Liver (tissue), 8 donors: ENCODE measurements at regions not wholly inside any gene's neighbourhood (a gene's known extent, or its start where the extent isn't known, plus 50 kb on each side); places are given as distances from the start of the nearest gene placed in this dataset.

Source experiments
- DNase-seq: peaks from one replicate; pipeline ENCODE4 v3.0.0-alpha.2; 2017; ENCODE audit warnings: low spot score
- H3K27ac ChIP-seq, 2 donors: one replicate each; pipeline ENCODE4 v1.7.0; 2013; ENCODE audit warnings: inconsistent platforms in 2 of 2, low read length in 2 of 2, control low read depth in 1 of 2, low read depth in 1 of 2, mild to moderate bottlenecking in 1 of 2
- H3K27me3 ChIP-seq, 4 donors: one replicate each; pipeline versions ENCODE4 v1.6.1 to v1.7.0; 2013; ENCODE audit warnings: low read length in 3 of 4, inconsistent platforms in 1 of 4, mild to moderate bottlenecking in 1 of 4, moderate library complexity in 1 of 4; ENCODE audit not compliant: control insufficient read depth in 4 of 4, insufficient read depth in 4 of 4
- H3K36me3 ChIP-seq, 4 donors: one replicate each; pipeline versions ENCODE4 v1.6.1 to v1.7.0; 2013; ENCODE audit warnings: low read length in 3 of 4, mild to moderate bottlenecking in 3 of 4, low read depth in 1 of 4, moderate library complexity in 1 of 4; ENCODE audit not compliant: control insufficient read depth in 4 of 4, insufficient read depth in 3 of 4
- H3K4me1 ChIP-seq, 4 donors: one replicate each; pipeline versions ENCODE4 v1.6.1 to v1.7.0; 2013; ENCODE audit warnings: low read length in 3 of 4, mild to moderate bottlenecking in 3 of 4, moderate library complexity in 1 of 4; ENCODE audit not compliant: control insufficient read depth in 4 of 4, insufficient read depth in 4 of 4
- H3K4me3 ChIP-seq, 3 donors: one replicate each; pipeline versions ENCODE4 v1.6.1 to v1.7.0; 2013; ENCODE audit warnings: low read length in 3 of 3, control low read depth in 1 of 3, low read depth in 1 of 3, mild to moderate bottlenecking in 1 of 3
- H3K9ac ChIP-seq, 2 donors: one replicate each; pipeline ENCODE4 v1.7.0; 2013; ENCODE audit warnings: low read length in 2 of 2, mild to moderate bottlenecking in 2 of 2, moderate library complexity in 2 of 2, control low read depth in 1 of 2, low read depth in 1 of 2
- H3K9me3 ChIP-seq, 4 donors: one replicate each; pipeline versions ENCODE4 v1.6.1 to v1.7.0; 2013; ENCODE audit warnings: low read length in 3 of 4; ENCODE audit not compliant: control insufficient read depth in 4 of 4
- ATF3 ChIP-seq: IDR thresholded peaks from 2 replicates; pipeline ENCODE4 v1.6.1; 2016; ENCODE audit warnings: antibody characterized with exemption
- CTCF ChIP-seq: fragments of 150-350 bp; IDR thresholded peaks from 2 replicates; pipeline ENCODE4 v1.5.1; 2017; ENCODE audit warnings: improper control_type of control experiment, low read depth, low read length; ENCODE audit not compliant: missing input control
- FOXA1 ChIP-seq: IDR thresholded peaks from 2 replicates; pipeline ENCODE4 v1.6.1; 2016; ENCODE audit warnings: antibody characterized with exemption
- FOXA2 ChIP-seq: IDR thresholded peaks from 2 replicates; pipeline ENCODE4 v1.6.1; 2016; ENCODE audit warnings: antibody characterized with exemption
- GABPA ChIP-seq, 2 donors: IDR thresholded peaks in 1 of 2; conservative IDR thresholded peaks in 1 of 2; 2 replicates each; pipeline ENCODE4 v1.6.1; 2016; ENCODE audit warnings: antibody characterized with exemption in 2 of 2, mild to moderate bottlenecking in 1 of 2, moderate library complexity in 1 of 2
- HNF4G ChIP-seq: IDR thresholded peaks from 2 replicates; pipeline ENCODE4 v1.6.1; 2016; ENCODE audit warnings: antibody characterized with exemption
- JUND ChIP-seq, 2 donors: IDR thresholded peaks; 2 replicates each; pipeline ENCODE4 v1.6.1; 2016; ENCODE audit warnings: antibody characterized with exemption in 2 of 2
- RAD21 ChIP-seq, 2 donors: IDR thresholded peaks; 2 replicates each; pipeline ENCODE4 v1.6.1; 2016; ENCODE audit warnings: antibody characterized with exemption in 2 of 2, mild to moderate bottlenecking in 2 of 2
- RXRA ChIP-seq, 2 donors: IDR thresholded peaks; 2 replicates each; pipeline ENCODE4 v1.6.1; 2017 to 2018; ENCODE audit warnings: antibody characterized with exemption in 2 of 2, mild to moderate bottlenecking in 1 of 2
- SP1 ChIP-seq: IDR thresholded peaks from 2 replicates; pipeline ENCODE4 v1.6.1; 2018; ENCODE audit warnings: antibody characterized with exemption, mild to moderate bottlenecking
- YY1 ChIP-seq: IDR thresholded peaks from 2 replicates; pipeline ENCODE4 v1.6.1; 2016; ENCODE audit warnings: antibody characterized with exemption, mild to moderate bottlenecking
- ZBTB33 ChIP-seq: IDR thresholded peaks from 2 replicates; pipeline ENCODE4 v1.6.1; 2016; ENCODE audit warnings: antibody characterized with exemption
- whole genome bisulfite sequencing: extraction: QIAGEN DNeasy Blood & Tissue Kit; methylation state at CpG from one replicate; pipeline ENCODE4 v1.1.7; 2013; 5-methylcytosine and 5-hydroxymethylcytosine counted together
- TF ChIP-seq, protein P1 (sequence below): IDR thresholded peaks from 2 replicates; pipeline ENCODE4 v1.6.1; 2016; ENCODE audit warnings: antibody characterized with exemption, mild to moderate bottlenecking
- donor health status: healthy.
- donor health status: healthy.
- donor health status: healthy.
- donor health status: healthy.
- donor health status: healthy.

- no peak overlapping the region for H3K27ac ChIP-seq
- no peak for DNase-seq
- H3K4me3 ChIP-seq = no peak overlapping the region
- 91% methylated on average over 11 of the region's 11 CpGs for WGBS
- H3K9me3 ChIP-seq = no peaks in the 10 kb centered on the region
- no peak overlapping the region for H3K9ac ChIP-seq
- H3K27me3 ChIP-seq = no peaks in the 10 kb centered on the region
- no peaks in the 10 kb centered on the region for H3K36me3 ChIP-seq
- TF ChIP-seq RXRA (IDR thresholded peaks at IDR 0.05) (no peak), HNF4G (no peak), FOXA2 (no peak)
- no peaks in the 10 kb centered on the region for H3K4me1 ChIP-seq
Measured at GRCh38 chr3:13167064-13167743, 94.0 kb upstream of the IQSEC1 start.

GRCh38 chr3:13166243-13167063, 93.2 kb upstream of the IQSEC1 start:
- no peak overlapping the region for H3K4me3 ChIP-seq
- no peaks in the 10 kb centered on the region for H3K36me3 ChIP-seq
- 89% methylated on average over 13 of the region's 13 CpGs for WGBS
- TF ChIP-seq, protein P1, sequence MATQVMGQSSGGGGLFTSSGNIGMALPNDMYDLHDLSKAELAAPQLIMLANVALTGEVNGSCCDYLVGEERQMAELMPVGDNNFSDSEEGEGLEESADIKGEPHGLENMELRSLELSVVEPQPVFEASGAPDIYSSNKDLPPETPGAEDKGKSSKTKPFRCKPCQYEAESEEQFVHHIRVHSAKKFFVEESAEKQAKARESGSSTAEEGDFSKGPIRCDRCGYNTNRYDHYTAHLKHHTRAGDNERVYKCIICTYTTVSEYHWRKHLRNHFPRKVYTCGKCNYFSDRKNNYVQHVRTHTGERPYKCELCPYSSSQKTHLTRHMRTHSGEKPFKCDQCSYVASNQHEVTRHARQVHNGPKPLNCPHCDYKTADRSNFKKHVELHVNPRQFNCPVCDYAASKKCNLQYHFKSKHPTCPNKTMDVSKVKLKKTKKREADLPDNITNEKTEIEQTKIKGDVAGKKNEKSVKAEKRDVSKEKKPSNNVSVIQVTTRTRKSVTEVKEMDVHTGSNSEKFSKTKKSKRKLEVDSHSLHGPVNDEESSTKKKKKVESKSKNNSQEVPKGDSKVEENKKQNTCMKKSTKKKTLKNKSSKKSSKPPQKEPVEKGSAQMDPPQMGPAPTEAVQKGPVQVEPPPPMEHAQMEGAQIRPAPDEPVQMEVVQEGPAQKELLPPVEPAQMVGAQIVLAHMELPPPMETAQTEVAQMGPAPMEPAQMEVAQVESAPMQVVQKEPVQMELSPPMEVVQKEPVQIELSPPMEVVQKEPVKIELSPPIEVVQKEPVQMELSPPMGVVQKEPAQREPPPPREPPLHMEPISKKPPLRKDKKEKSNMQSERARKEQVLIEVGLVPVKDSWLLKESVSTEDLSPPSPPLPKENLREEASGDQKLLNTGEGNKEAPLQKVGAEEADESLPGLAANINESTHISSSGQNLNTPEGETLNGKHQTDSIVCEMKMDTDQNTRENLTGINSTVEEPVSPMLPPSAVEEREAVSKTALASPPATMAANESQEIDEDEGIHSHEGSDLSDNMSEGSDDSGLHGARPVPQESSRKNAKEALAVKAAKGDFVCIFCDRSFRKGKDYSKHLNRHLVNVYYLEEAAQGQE = no peak
- no peak for TF ChIP-seq ATF3
- no peak for TF ChIP-seq SP1
- no peak for TF ChIP-seq RXRA (IDR thresholded peaks at IDR 0.05)
- no peak for TF ChIP-seq RAD21 (IDR thresholded peaks at IDR 0.05)
- no peak for TF ChIP-seq FOXA1
- no peaks in the 10 kb centered on the region for H3K27me3 ChIP-seq
- no peaks in the 10 kb centered on the region for H3K9me3 ChIP-seq
- H3K9ac ChIP-seq = no peak overlapping the region
- H3K27ac ChIP-seq = no peak overlapping the region
- no peaks in the 10 kb centered on the region for H3K4me1 ChIP-seq
- DNase-seq = no peak

DNA sequence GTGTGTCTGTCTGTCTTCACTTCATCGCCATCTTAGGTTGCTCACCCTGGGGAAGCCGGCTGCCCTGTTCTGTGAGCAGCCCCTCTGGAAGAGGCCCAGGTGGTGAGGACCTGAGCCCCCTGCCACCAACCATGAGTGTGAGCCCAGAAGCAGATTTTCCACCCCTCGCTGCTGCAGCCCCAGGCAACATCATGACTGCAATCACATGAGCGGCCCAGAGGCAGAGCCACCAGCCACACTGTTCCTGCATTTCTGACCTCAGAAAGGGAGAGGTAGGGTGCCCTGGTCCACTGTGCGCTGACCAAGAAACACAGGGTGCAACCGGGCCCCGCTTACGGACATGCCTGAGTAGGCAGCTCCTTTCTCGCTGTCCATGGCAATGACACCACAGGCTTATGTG, 92.3 kb upstream of the IQSEC1 start:
- H3K4me1 ChIP-seq = no peaks in the 10 kb centered on the region
- 95% methylated on average over 9 of the region's 9 CpGs for WGBS
- H3K9ac ChIP-seq = no peak overlapping the region
- TF ChIP-seq ZBTB33 (no peak), CTCF (no peak), ATF3 (no peak), RXRA (IDR thresholded peaks at IDR 0.05) (no peak), SP1 (no peak), RAD21 (IDR thresholded peaks at IDR 0.05) (no peak), GABPA (IDR thresholded peaks at IDR 0.05 in 1 of 2, conservative IDR thresholded peaks at IDR 0.05 in 1 of 2) (no peak), YY1 (no peak), JUND (IDR thresholded peaks at IDR 0.05) (no peak)
- TF ChIP-seq, protein P1 = no peak
- no peak overlapping the region for H3K27ac ChIP-seq
- no peaks in the 10 kb centered on the region for H3K27me3 ChIP-seq
- DNase-seq = no peak
- no peaks in the 10 kb centered on the region for H3K36me3 ChIP-seq
- H3K4me3 ChIP-seq = no peak overlapping the region
- H3K9me3 ChIP-seq = no peaks in the 10 kb centered on the region
